Pons (tissue), 1 donor: ENCODE measurements at regions not wholly inside any gene's neighbourhood (a gene's known extent, or its start where the extent isn't known, plus 50 kb on each side); places are given as distances from the start of the nearest gene placed in this dataset.

Experiments used
- DNase-seq: peaks from one replicate; pipeline ENCODE4 v3.0.0-alpha.2; 2016; ENCODE audit warnings: low spot score

GRCh38 chr5:164027738-164028137 is 522.3 kb downstream of the MAT2B start:
- no peak for DNase-seq

- no peak for DNase-seq
Observed at GRCh38 chr5:164038128-164038783, 532.8 kb downstream of the MAT2B start.

- no peak for DNase-seq
Observed at GRCh38 chr5:164041105-164041504, 535.7 kb downstream of the MAT2B start.

- DNase-seq, result no peak
Observed at GRCh38 chr5:164048359-164048926, 543.0 kb downstream of the MAT2B start.

GRCh38 chr5:164051745-164052144 is 546.3 kb downstream of the MAT2B start:
- DNase-seq, result no peak

- no peak for DNase-seq
Observed at GRCh38 chr5:164052536-164053093, 547.2 kb downstream of the MAT2B start.

GRCh38 chr5:164053123-164053522 is 547.7 kb downstream of the MAT2B start:
- no peak for DNase-seq

- DNase-seq, result no peak
Observed at GRCh38 chr5:164054461-164054860, 549.0 kb downstream of the MAT2B start.

GRCh38 chr5:164057121-164057520 is 551.7 kb downstream of the MAT2B start:
- DNase-seq, result no peak

- DNase-seq, result no peak
Observed at GRCh38 chr5:164058621-164059020, 553.2 kb downstream of the MAT2B start.

- DNase-seq, result no peak
Observed at GRCh38 chr5:164059471-164059870, 554.1 kb downstream of the MAT2B start.

- DNase-seq, result no peak
Observed at GRCh38 chr5:164060786-164061355, 555.5 kb downstream of the MAT2B start.

GRCh38 chr5:164062304-164062703 is 556.9 kb downstream of the MAT2B start:
- DNase-seq, result no peak

- DNase-seq, result no peak
Observed at GRCh38 chr5:164065266-164065665, 559.8 kb downstream of the MAT2B start.

GRCh38 chr5:164071671-164072070 is 566.3 kb downstream of the MAT2B start:
- DNase-seq, result no peak

- no peak for DNase-seq
Observed at GRCh38 chr5:164073081-164073480, 567.7 kb downstream of the MAT2B start.

- DNase-seq, result no peak
Observed at GRCh38 chr5:164076556-164076955, 571.1 kb downstream of the MAT2B start.

GRCh38 chr5:164090358-164090757 is 584.9 kb downstream of the MAT2B start:
- DNase-seq, result no peak

- no peak for DNase-seq
Observed at GRCh38 chr5:164091836-164092235, 586.4 kb downstream of the MAT2B start.

GRCh38 chr5:164094291-164094690 is 588.9 kb downstream of the MAT2B start:
- no peak for DNase-seq

GRCh38 chr5:164097749-164098148 is 592.3 kb downstream of the MAT2B start:
- DNase-seq, result no peak

GRCh38 chr5:164098531-164098930 is 593.1 kb downstream of the MAT2B start:
- DNase-seq, result no peak

- DNase-seq, result no peak
Observed at GRCh38 chr5:164098979-164099378, 593.6 kb downstream of the MAT2B start.
